Lower leg skin (tissue), 3 donors: ENCODE measurements at regions not wholly inside any gene's neighbourhood (a gene's known extent, or its start where the extent isn't known, plus 50 kb on each side); places are given as distances from the start of the nearest gene placed in this dataset.

Experiments
- POLR2A ChIP-seq, 2 donors: fragments of 450-650 bp; IDR thresholded peaks; one replicate each; pipeline ENCODE4 v1.6.1; 2016 to 2017; ENCODE audit warnings: antibody characterized with exemption in 2 of 2, mild to moderate bottlenecking in 1 of 2, moderate library complexity in 1 of 2
- TF ChIP-seq, protein P1 (sequence below), 3 donors: fragments of 450-650 bp; IDR thresholded peaks; one replicate each; pipeline ENCODE4 v1.5.1; 2016; ENCODE audit warnings: antibody characterized with exemption in 3 of 3, mild to moderate bottlenecking in 3 of 3, moderate library complexity in 2 of 3

DNA sequence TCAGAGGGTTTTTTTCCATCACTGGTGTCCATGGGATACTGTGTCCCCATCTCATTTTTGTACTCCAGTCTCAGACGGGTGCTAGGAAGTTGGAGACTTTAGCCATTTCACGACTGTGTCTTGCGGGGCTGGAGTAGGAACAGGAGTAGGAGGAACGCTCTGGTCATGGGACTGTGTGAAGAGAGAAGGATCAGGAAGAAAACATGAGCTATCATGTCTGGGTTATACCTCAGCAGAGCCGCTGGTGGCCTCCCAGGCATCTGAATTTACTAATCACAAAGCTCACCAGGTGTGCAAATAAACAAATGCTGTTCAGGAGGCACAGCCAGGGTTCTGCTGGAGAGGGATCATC, 225.4 kb downstream of the SEC14L1 start:
- TF ChIP-seq, protein P1, sequence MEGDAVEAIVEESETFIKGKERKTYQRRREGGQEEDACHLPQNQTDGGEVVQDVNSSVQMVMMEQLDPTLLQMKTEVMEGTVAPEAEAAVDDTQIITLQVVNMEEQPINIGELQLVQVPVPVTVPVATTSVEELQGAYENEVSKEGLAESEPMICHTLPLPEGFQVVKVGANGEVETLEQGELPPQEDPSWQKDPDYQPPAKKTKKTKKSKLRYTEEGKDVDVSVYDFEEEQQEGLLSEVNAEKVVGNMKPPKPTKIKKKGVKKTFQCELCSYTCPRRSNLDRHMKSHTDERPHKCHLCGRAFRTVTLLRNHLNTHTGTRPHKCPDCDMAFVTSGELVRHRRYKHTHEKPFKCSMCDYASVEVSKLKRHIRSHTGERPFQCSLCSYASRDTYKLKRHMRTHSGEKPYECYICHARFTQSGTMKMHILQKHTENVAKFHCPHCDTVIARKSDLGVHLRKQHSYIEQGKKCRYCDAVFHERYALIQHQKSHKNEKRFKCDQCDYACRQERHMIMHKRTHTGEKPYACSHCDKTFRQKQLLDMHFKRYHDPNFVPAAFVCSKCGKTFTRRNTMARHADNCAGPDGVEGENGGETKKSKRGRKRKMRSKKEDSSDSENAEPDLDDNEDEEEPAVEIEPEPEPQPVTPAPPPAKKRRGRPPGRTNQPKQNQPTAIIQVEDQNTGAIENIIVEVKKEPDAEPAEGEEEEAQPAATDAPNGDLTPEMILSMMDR (IDR thresholded peaks at IDR 0.05) = no peak
- no peak for TF ChIP-seq POLR2A (IDR thresholded peaks at IDR 0.05)
